MM.1S (cell line): ENCODE measurements at regions not wholly inside any gene's neighbourhood (a gene's known extent, or its start where the extent isn't known, plus 50 kb on each side); places are given as distances from the start of the nearest gene placed in this dataset.

Experiments used
- EZH2phosphoT487 ChIP-seq: fragments of 300-600 bp; sonication (generic); IDR thresholded peaks from 2 replicates; pipeline ENCODE4 v1.6.1; 2018; ENCODE audit warnings: antibody characterized with exemption, low read length
- TF ChIP-seq, protein P1 (sequence below): fragments of 300-600 bp; sonication (generic); IDR thresholded peaks from 2 replicates; pipeline ENCODE4 v1.5.1; 2016; ENCODE audit warnings: antibody characterized with exemption, low read length, mixed read lengths

DNA sequence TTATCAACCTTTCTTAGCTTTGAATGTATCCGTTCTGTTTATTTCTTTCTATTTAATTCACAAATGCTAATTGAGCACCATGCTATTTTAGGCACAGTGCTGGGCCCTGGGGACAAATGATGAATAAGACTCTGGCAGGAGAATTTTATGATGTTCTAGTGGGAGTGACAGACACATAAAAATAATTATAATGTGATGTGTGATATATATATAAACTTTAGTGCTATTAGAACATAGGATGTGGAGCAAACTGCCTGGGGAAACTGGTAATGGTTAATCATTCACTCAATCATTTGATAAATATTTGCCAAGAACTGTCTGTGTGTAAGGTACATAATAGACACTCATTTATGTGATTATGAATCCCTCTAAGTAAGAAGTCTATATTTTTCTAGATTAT is 50.7 kb upstream of the FRY start:
- TF ChIP-seq EZH2phosphoT487 = no peak
- TF ChIP-seq, protein P1, sequence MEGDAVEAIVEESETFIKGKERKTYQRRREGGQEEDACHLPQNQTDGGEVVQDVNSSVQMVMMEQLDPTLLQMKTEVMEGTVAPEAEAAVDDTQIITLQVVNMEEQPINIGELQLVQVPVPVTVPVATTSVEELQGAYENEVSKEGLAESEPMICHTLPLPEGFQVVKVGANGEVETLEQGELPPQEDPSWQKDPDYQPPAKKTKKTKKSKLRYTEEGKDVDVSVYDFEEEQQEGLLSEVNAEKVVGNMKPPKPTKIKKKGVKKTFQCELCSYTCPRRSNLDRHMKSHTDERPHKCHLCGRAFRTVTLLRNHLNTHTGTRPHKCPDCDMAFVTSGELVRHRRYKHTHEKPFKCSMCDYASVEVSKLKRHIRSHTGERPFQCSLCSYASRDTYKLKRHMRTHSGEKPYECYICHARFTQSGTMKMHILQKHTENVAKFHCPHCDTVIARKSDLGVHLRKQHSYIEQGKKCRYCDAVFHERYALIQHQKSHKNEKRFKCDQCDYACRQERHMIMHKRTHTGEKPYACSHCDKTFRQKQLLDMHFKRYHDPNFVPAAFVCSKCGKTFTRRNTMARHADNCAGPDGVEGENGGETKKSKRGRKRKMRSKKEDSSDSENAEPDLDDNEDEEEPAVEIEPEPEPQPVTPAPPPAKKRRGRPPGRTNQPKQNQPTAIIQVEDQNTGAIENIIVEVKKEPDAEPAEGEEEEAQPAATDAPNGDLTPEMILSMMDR = no peak
